ENCODE measurements at regions not wholly inside any gene's neighbourhood (a gene's known extent, or its start where the extent isn't known, plus 50 kb on each side); places are given as distances from the start of the nearest gene placed in this dataset.

GRCh38 chr6:163948250-163948649 lies 533.7 kb downstream of the QKI start:
- ChIA-PET CTCF (interaction anchor here (1.4 to 3.0 kb wide), 2 partner anchors 7 to 12 kb away, joined by 4 to 21 read pairs; no protein-coding TSS in a partner anchor), POLR2A (no interaction called here)
- no peak for TF ChIP-seq CTCF (IDR thresholded peaks at IDR 0.05; ENCODE audit: control extremely low read depth, extremely low read depth, low read depth, missing control alignments)
- no peak for DNase-seq (ENCODE audit: extremely low spot score)

GRCh38 chr6:163947276-163947675 lies 532.8 kb downstream of the QKI start:
- ChIA-PET POLR2A (no interaction called here), CTCF (interaction anchor here (0.9 to 3.0 kb wide), 6 partner anchors 8 to 20 kb away, joined by 3 to 21 read pairs (median 3); no protein-coding TSS in a partner anchor)
- no peak for DNase-seq (ENCODE audit: extremely low spot score)
- no peak for TF ChIP-seq CTCF (IDR thresholded peaks at IDR 0.05; ENCODE audit: control extremely low read depth, extremely low read depth, low read depth, missing control alignments)

- ChIA-PET CTCF (interaction anchor here (0.8 to 3.0 kb wide), 5 partner anchors 9 to 19 kb away, joined by 3 to 21 read pairs (median 3); no protein-coding TSS in a partner anchor), POLR2A (no interaction called here)
- DNase-seq (ENCODE audit: extremely low spot score), result no peak
- no peak for TF ChIP-seq CTCF (IDR thresholded peaks at IDR 0.05; ENCODE audit: control extremely low read depth, extremely low read depth, low read depth, missing control alignments)
These were observed 531.9 kb downstream of the QKI start for GRCh38 chr6:163946437-163946836.

- POLR2A ChIA-PET, result no interaction called here
- no peak for DNase-seq (ENCODE audit: extremely low spot score)
- TF ChIP-seq CTCF (IDR thresholded peaks at IDR 0.05; ENCODE audit: control extremely low read depth, extremely low read depth, low read depth, missing control alignments), result no peak
- CTCF ChIA-PET, result interaction anchor here (0.8 to 3.0 kb wide), 3 partner anchors 10 to 18 kb away, joined by 3 to 21 read pairs (median 7); no protein-coding TSS in a partner anchor
These were observed 531.3 kb downstream of the QKI start for GRCh38 chr6:163945808-163946207.

GRCh38 chr6:163944897-163945296 lies 530.4 kb downstream of the QKI start:
- POLR2A ChIA-PET, result no interaction called here
- CTCF ChIA-PET, result no interaction called here
- no peak for TF ChIP-seq CTCF (IDR thresholded peaks at IDR 0.05; ENCODE audit: control extremely low read depth, extremely low read depth, low read depth, missing control alignments)
- no peak for DNase-seq (ENCODE audit: extremely low spot score)

- no peak for TF ChIP-seq CTCF (IDR thresholded peaks at IDR 0.05; ENCODE audit: control extremely low read depth, extremely low read depth, low read depth, missing control alignments)
- ChIA-PET POLR2A (no interaction called here), CTCF (interaction anchor here (0.6 kb wide), 1 partner anchor 772 kb away, joined by 3 read pairs; no protein-coding TSS in a partner anchor)
- no peak for DNase-seq (ENCODE audit: extremely low spot score)
These were observed 529.3 kb downstream of the QKI start for GRCh38 chr6:163943607-163944385.

All from GM10248 (cell line).